K562 (cell line): ENCODE measurements at regions not wholly inside any gene's neighbourhood (a gene's known extent, or its start where the extent isn't known, plus 50 kb on each side); places are given as distances from the start of the nearest gene placed in this dataset.
"Not testable (repeated sequence)": the region's sequence is repeated elsewhere in the genome, so short reads cannot be mapped to it uniquely, and the experiment has no call there.

ENCODE experiments used
- CHD1 ChIP-seq: fragments of 200-600 bp; sonication (generic); IDR thresholded peaks from one replicate; pipeline ENCODE4 v1.6.1; 2012; ENCODE audit warnings: mild to moderate bottlenecking, moderate library complexity, low read length, inconsistent platforms
- CHD2 ChIP-seq: IDR thresholded peaks from 2 replicates; pipeline ENCODE4 v1.6.1; 2011; ENCODE audit warnings: low read depth, low read length
- ETS1 ChIP-seq: conservative IDR thresholded peaks from 2 replicates; pipeline ENCODE4 v1.6.1; 2011; ENCODE audit warnings: low read depth, mild to moderate bottlenecking, low read length; ENCODE audit not compliant: control insufficient read depth
- FOXA1 ChIP-seq: fragments of 450-650 bp; IDR thresholded peaks from 2 replicates; pipeline ENCODE4 v1.6.1; 2016; ENCODE audit warnings: mild to moderate bottlenecking, borderline replicate concordance
- MAX ChIP-seq: sonication (generic); formaldehyde crosslinking; IDR thresholded peaks from 2 replicates; pipeline ENCODE4 v1.9.0; 2022; ENCODE audit warnings: mild to moderate bottlenecking, missing genetic modification reagents
- MGA ChIP-seq: fragments of 450-650 bp; IDR thresholded peaks from 2 replicates; pipeline ENCODE4 v1.6.1; 2016; ENCODE audit warnings: mild to moderate bottlenecking, moderate library complexity
- POLR2A ChIP-seq: fragments of 450-650 bp; conservative IDR thresholded peaks from 2 replicates; pipeline ENCODE4 v1.6.1; 2016
- SNAPC5 ChIP-seq: fragments of 250-450 bp; sonication (Bioruptor Pico); IDR thresholded peaks from 2 replicates; pipeline ENCODE4 v1.8.0; 2021; ENCODE audit warnings: moderate library complexity, mild to moderate bottlenecking, inconsistent platforms
- TF ChIP-seq, protein P1 (sequence below), 3 experiments: IDR thresholded peaks in 2 of 3; conservative IDR thresholded peaks in 1 of 3; 2 replicates each; pipeline ENCODE4 v1.5.1; 2011 to 2012; ENCODE audit warnings: low read length in 3 of 3, mild to moderate bottlenecking in 3 of 3, control low read depth in 2 of 3, improper control_type of control experiment in 1 of 3, inconsistent platforms in 1 of 3, low read depth in 1 of 3, mixed read lengths in 1 of 3, moderate library complexity in 1 of 3; ENCODE audit not compliant: insufficient read depth in 2 of 3

- TF ChIP-seq FOXA1; ETS1; SNAPC5 (CRISPR knock-in tag); CHD1; MAX; CHD2; MGA; POLR2A: not testable (repeated sequence)
- TF ChIP-seq, protein P1, sequence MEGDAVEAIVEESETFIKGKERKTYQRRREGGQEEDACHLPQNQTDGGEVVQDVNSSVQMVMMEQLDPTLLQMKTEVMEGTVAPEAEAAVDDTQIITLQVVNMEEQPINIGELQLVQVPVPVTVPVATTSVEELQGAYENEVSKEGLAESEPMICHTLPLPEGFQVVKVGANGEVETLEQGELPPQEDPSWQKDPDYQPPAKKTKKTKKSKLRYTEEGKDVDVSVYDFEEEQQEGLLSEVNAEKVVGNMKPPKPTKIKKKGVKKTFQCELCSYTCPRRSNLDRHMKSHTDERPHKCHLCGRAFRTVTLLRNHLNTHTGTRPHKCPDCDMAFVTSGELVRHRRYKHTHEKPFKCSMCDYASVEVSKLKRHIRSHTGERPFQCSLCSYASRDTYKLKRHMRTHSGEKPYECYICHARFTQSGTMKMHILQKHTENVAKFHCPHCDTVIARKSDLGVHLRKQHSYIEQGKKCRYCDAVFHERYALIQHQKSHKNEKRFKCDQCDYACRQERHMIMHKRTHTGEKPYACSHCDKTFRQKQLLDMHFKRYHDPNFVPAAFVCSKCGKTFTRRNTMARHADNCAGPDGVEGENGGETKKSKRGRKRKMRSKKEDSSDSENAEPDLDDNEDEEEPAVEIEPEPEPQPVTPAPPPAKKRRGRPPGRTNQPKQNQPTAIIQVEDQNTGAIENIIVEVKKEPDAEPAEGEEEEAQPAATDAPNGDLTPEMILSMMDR (IDR thresholded peaks at IDR 0.05 in 2 of 3, conservative IDR thresholded peaks at IDR 0.05 in 1 of 3; ENCODE audit: insufficient read depth in 2 of 3, low read depth in 1 of 3, low read length in 3 of 3) = not testable (repeated sequence)
Observed at GRCh38 chr7:76956531-76956930, 75.6 kb downstream of the SPDYE17 start.
